NCI-H526 treated with DMSO at 0.1 percent for 48 hours (cell line): ENCODE measurements at regions not wholly inside any gene's neighbourhood (a gene's known extent, or its start where the extent isn't known, plus 50 kb on each side); places are given as distances from the start of the nearest gene placed in this dataset.

Experiments used
- DNase-seq: peaks from one replicate; lab custom pipeline; 2025; lab: John Stamatoyannopoulos, UW

DNA sequence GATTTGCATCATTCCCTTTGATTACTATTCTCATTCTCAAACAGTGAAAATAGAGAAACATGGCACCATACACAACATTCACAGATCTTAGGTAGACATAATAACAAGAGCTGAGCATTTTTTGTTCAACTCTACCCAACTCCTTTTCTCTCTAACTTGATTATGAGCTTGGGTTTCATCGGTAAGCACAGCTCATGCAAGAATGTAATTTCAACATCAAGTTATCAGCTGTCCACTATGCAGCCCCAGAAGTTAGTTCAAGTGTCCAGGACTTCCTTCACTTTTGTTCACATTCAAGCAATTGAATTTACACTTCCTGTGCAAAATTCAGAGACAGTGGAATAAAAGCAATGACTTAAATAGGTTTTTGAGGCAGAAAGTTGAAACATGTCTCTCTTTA, 297.7 kb upstream of the SASH1 start:
- no peak for DNase-seq

GRCh38 chr6:148053209-148053608, 289.4 kb upstream of the SASH1 start:
- no peak for DNase-seq

DNA sequence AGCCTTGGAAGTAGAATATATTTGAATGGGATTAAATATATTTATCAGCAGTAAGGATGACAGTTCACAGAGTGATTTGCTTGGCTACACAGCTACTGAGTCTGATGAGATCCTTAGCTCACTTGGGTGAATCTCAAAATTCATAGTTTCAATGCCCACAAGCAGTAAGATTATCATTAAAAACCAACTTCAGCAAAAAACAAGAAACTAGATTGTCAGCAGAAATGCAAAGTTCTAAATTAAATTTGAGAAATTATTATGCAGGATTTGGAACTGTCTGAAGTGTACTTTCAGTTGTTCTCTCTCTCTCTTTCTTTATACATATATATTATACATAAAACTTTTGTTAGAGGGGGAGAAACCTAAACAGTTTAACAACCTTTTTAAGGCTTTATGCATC, 288.8 kb upstream of the SASH1 start:
- DNase-seq, result no peak

DNA sequence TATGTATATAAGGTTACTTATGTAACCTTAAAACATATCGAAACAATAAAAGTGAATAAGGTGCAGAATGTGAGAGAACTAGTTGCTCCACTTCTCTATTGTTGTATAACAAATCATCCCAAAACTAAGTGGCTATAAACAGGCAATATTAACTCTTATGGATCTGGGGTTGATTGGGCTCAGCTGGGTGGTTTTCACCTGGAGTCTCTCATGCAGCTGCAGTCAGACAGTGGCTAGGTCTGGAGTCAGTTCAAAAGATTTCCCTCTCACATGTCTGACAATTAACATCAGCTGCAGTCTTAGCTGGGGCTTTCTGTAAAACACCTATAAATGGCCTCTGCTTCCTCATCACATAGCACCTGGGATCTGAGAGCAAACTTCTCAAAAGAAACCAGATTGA, 288.4 kb upstream of the SASH1 start:
- no peak for DNase-seq

GRCh38 chr6:148055419-148055818, 287.2 kb upstream of the SASH1 start:
- no peak for DNase-seq

DNA sequence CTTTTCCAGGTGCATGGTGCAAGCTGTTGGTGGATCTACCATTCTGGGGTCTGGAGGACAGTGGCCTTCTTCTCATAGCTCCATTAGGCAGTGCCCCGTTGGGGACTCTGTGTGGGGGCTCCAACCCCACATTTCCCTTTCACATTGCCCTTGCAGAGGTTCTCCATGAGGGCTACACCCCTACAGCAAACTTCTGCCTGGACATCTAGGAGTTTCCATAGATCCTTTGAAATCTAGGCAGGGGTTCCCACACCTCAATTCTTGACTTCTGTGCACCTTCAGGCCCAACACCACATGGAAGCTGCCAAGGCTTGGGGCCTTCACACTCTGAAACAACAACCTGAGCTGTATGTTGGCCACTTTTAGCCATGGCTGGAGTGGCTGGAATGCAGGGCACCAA, 282.8 kb upstream of the SASH1 start:
- no peak for DNase-seq

DNA sequence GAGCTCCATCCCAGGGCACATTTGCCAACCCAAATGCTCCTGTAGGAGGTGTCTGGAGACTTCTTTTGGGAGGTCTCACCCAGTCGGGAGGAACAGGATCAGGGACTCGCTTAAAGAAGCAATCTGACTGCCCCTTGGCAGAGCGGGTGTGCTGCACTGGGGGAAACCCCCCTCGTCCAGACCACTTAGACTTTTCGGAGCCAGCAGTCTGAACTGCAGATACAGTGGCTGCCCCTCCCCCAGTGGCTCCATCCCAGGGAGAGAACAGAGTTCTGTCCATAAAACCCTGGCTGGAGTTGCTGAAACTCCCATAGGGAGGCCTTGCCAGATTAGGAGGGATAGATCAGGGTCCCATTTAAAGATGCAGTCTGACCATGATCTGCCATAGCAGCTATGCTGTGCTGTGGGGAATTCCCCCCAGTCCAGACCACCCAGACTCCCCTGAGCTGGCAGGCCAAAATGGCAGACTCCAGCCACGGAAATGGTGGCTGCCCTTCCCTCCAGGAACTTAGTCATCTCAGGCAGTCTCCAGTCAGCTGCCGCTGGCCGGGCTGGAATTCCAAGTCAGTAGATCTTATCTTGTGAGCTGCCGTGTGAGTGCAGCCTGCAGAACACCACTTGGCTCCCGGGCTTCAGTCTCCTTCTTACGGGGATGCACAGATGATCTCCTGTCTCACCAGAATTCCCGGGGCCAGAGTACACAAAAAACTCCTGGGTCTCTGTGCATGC, 278.1 kb upstream of the SASH1 start:
- DNase-seq, result no peak

DNA sequence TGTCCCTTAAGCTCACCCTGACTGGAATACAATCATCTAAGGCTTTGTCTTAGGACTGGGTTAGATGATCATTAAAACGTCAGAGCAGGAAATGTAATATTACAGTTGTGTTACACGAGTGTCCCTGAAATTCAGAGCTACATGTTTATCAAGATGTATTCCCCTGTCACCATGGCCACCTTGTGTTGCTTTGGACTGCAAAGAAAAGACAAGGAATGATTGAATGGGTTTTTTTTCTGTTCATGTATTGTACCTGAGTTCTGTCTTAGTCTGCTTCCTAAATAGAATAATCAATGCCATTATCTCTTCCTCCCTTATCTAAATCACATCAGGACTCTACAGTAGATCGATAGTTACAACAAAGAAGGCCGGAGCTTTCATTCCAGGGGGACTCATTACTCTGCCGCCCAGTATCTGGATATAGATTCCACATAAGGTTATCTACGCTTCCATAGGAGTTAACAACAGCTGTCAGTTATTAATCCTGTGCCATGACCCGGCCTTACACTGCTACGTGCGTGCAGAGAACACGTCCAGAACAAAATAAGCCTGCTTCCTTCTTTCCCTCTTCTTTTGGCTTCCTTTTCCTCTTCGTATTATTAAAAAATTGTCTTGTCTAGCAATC, 274.1 kb upstream of the SASH1 start:
- DNase-seq, result no peak

- no peak for DNase-seq
Measured at GRCh38 chr6:148069256-148069655, 273.4 kb upstream of the SASH1 start.

DNA sequence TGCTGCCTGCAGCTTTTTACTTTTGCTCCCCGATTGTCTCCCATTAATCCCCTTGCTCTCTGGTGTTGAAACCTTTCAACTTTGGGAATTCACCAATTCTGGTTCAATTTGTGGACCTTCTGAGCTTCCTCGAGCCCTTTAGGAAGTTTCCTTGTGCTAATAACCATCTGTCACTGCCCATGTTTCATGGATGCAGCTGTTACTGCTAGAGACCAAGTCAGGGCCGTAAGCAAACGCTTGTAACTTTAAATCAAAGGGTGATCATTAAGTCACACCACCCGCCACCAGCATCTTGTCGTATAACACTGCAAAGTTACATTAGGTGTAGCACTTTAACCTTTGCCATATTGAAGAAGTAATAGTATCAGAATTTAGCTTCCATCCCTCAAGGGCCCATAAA, 268.3 kb upstream of the SASH1 start:
- DNase-seq, result no peak

GRCh38 chr6:148074738-148075137, 267.9 kb upstream of the SASH1 start:
- DNase-seq, result no peak

GRCh38 chr6:148075352-148075751, 267.3 kb upstream of the SASH1 start:
- no peak for DNase-seq

GRCh38 chr6:148076051-148076450, 266.6 kb upstream of the SASH1 start:
- no peak for DNase-seq

GRCh38 chr6:148080315-148080714, 262.3 kb upstream of the SASH1 start:
- DNase-seq, result no peak

GRCh38 chr6:148081076-148081475, 261.6 kb upstream of the SASH1 start:
- no peak for DNase-seq

- DNase-seq, result no peak
Measured at GRCh38 chr6:148082044-148082443, 260.6 kb upstream of the SASH1 start.

DNA sequence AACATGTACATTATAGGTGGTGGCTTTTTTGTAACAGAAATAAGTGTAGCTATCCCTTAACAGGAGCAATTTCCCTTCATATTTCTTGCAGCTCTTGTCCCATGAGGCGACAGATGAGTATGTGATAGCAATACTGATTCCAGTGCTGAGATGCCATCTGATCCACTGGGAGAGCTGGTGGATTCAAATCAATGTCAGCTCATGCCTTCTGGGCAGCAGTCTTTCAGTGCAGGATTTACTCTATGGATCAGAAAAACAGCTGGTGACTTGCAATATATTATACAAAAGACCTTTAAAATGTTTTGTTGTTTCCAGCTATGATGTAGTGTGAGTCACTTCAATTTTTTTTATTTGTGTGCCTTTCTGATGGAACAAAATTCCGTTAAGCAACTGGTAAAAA, 259.9 kb upstream of the SASH1 start:
- DNase-seq, result no peak

DNA sequence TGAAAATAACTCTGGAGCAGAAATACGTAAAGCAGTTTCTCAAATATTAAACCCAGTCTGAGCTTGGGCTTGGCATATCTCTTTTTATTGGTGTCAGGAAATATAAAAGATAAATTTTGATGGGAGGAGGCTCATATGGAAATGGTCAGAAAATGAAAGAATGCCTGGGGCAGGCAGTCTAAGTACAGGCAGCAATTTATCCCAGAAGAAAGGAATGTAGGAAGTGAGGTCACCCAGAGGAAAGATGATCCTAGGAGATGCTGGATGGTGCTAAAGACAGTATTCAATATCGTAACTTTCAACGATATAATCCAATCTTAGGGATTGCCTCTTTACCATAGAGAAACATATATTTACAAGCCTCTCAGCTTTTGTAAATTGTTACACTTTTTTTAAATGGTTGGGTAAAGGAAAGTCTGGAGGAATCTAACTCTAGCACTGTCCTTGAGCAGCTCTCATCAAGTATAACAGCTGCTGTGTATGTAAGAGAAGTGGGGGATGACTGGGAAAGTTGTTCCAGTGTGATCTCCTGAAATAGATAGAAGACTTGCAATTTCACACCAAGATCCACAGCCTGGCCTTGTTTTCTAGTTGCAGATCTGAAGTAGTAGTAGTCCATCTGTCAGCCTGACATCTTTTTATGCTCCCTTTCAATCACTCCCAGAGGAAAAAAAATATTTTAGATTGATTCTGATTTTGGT, 256.9 kb upstream of the SASH1 start:
- DNase-seq, result no peak

GRCh38 chr6:148086386-148086785, 256.3 kb upstream of the SASH1 start:
- no peak for DNase-seq

DNA sequence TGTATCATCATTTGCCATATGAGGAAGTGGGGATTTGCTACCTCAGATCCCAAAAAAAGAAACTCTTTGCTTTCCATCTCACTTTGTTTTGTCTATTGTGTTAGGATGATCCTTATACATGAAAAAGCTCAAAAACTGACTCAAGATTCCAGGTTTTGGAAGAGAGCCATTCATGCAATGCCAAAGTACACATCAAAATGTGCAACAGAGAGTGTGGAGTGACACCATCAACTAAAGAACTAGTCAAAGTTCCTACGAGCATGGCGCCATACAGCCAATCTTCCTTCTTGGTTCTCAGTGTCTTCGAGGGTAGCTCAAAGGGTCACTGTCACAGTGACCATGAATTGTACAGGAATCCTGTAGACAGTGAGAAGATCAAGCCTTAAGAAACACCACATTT, 255.8 kb upstream of the SASH1 start:
- DNase-seq, result no peak

DNA sequence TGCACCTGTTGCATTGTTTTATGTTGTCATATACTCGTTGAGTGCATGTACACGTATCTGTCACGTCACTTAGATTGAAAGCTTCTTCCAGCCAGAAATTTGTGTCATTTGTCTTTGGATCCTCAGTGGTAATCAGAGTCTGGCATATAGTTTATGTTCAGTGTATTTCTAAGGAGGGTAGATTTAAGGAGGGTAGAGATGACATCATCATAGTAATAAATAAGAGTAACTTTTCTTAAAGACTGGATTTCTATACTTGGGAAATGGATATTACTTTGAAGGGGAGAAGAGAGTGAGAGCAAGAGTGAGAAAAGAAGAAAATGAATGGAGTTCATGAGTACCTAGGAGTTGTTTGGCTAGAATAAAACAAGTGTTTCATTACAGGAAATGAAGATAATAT, 255.0 kb upstream of the SASH1 start:
- DNase-seq, result no peak

GRCh38 chr6:148090326-148090725, 252.3 kb upstream of the SASH1 start:
- no peak for DNase-seq

DNA sequence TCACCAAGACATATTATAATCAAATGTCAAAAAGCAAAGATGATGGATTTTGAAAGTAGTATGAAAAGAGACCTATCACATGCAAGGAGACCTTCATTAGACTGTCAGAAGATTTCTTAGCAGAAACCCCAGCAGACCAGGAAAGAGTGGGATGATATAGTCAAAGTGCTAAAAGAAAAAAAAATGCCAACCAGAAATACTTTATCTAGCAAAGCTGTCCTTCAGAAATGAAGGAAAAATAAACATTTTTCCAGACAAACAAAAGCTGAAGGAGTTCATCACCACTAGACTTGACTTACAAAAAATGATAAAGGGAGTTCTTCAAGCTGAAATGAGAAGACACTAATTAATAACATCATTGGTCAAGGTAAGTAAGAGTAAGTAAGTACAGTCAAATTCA, 251.2 kb upstream of the SASH1 start:
- DNase-seq, result no peak
